Stimulated activated naive B cell treated with anti-CD40 and anti-IgM and Interleukin-4, amounts not matched to agents 10 μg/mL and 1 μg/mL and 100 μg/mL, for 72 hours (primary cell): ENCODE measurements at regions not wholly inside any gene's neighbourhood (a gene's known extent, or its start where the extent isn't known, plus 50 kb on each side); places are given as distances from the start of the nearest gene placed in this dataset.

Experiments used
- ATAC-seq, 2 donors: fragments of 150-1000 bp; cut with Tn5 transposase; replicated peaks; 2 replicates each; pipeline ENCODE4 v1.10.0; 2021; ENCODE audit warnings: moderate library complexity in 1 of 2
- DNase-seq: peaks from one replicate; pipeline ENCODE4 v3.0.0; 2021
- H3K27ac Mint-ChIP-seq: one replicate; pipeline ENCODE4 v1.8.0; 2022; ENCODE audit warnings: mild to moderate bottlenecking, mixed read lengths
- H3K27me3 Mint-ChIP-seq, 2 donors: one replicate each; pipeline ENCODE4 v1.8.0; 2022; ENCODE audit warnings: mixed read lengths in 2 of 2
- H3K36me3 Mint-ChIP-seq, 2 donors: one replicate each; pipeline ENCODE4 v1.8.0; 2022; ENCODE audit warnings: mixed read lengths in 2 of 2, mild to moderate bottlenecking in 1 of 2
- H3K4me1 Mint-ChIP-seq, 2 donors: one replicate each; pipeline ENCODE4 v1.8.0; 2022; ENCODE audit warnings: mixed read lengths in 2 of 2, mild to moderate bottlenecking in 1 of 2
- H3K4me3 Mint-ChIP-seq, 2 donors: one replicate each; pipeline ENCODE4 v1.8.0; 2022; ENCODE audit warnings: mild to moderate bottlenecking in 2 of 2, mixed read lengths in 2 of 2, moderate library complexity in 1 of 2
- H3K9me3 Mint-ChIP-seq, 2 donors: one replicate each; pipeline ENCODE4 v1.8.0; 2022; ENCODE audit warnings: mixed read lengths in 2 of 2, mild to moderate bottlenecking in 1 of 2

GRCh38 chr17:77892469-77893143 is 65.9 kb upstream of the TNRC6C start:
- DNase-seq (no peak), ATAC-seq (peak; percentile 34 to 40)
- H3K4me1 Mint-ChIP-seq: peaks cover 30 to 39% of the 10 kb centered on the region in 2 donors
- no peak overlapping the region for H3K4me3 Mint-ChIP-seq
- peaks cover 61 to 80% of the 10 kb centered on the region in 2 donors for H3K27me3 Mint-ChIP-seq
- H3K9me3 Mint-ChIP-seq: no peaks in the 10 kb centered on the region
- no peak overlapping the region for H3K27ac Mint-ChIP-seq
- no peaks in the 10 kb centered on the region for H3K36me3 Mint-ChIP-seq

- Mint-ChIP-seq H3K36me3 (no peaks in the 10 kb centered on the region), H3K27ac (peak overlapping the region; percentile 25), H3K27me3 (peaks cover 55 to 77% of the 10 kb centered on the region in 2 donors), H3K4me1 (peaks cover 23 to 36% of the 10 kb centered on the region in 2 donors), H3K9me3 (no peaks in the 10 kb centered on the region), H3K4me3 (peak overlapping the region in 1 of 2 donors; percentile 22)
- DNase-seq (no peak), ATAC-seq (peak; percentile 33 to 61)
Observed at GRCh38 chr17:77893144-77894044, 65.1 kb upstream of the TNRC6C start.

- Mint-ChIP-seq H3K9me3 (no peaks in the 10 kb centered on the region), H3K27me3 (peaks cover 46 to 75% of the 10 kb centered on the region in 2 donors), H3K4me3 (peak overlapping the region in 1 of 2 donors; percentile 22), H3K27ac (no peak overlapping the region), H3K4me1 (peaks cover 25 to 36% of the 10 kb centered on the region in 2 donors), H3K36me3 (no peaks in the 10 kb centered on the region)
- ATAC-seq (no peak), DNase-seq (no peak)
Observed at GRCh38 chr17:77894126-77894956, 64.2 kb upstream of the TNRC6C start.

GRCh38 chr17:77897741-77898301 is 60.7 kb upstream of the TNRC6C start:
- no peak for ATAC-seq
- Mint-ChIP-seq H3K4me3 (no peak overlapping the region), H3K36me3 (no peaks in the 10 kb centered on the region), H3K9me3 (no peaks in the 10 kb centered on the region), H3K27me3 (peaks cover 34 to 61% of the 10 kb centered on the region in 2 donors), H3K27ac (no peak overlapping the region), H3K4me1 (peaks cover 24 to 33% of the 10 kb centered on the region in 2 donors)
- no peak for DNase-seq

GRCh38 chr17:77898521-77899434 is 59.7 kb upstream of the TNRC6C start:
- Mint-ChIP-seq H3K36me3 (no peaks in the 10 kb centered on the region), H3K9me3 (no peaks in the 10 kb centered on the region), H3K27me3 (peaks cover 38 to 61% of the 10 kb centered on the region in 2 donors), H3K27ac (no peak overlapping the region), H3K4me3 (no peak overlapping the region), H3K4me1 (peaks cover 15 to 23% of the 10 kb centered on the region in 2 donors)
- no peak for DNase-seq
- ATAC-seq: peak; percentile 42 to 62

- peaks cover 35 to 60% of the 10 kb centered on the region in 2 donors for H3K27me3 Mint-ChIP-seq
- ATAC-seq: no peak
- H3K27ac Mint-ChIP-seq: no peak overlapping the region
Observed at GRCh38 chr17:77899498-77899897, 59.0 kb upstream of the TNRC6C start.

GRCh38 chr17:77901481-77901880 is 57.0 kb upstream of the TNRC6C start:
- Mint-ChIP-seq H3K36me3 (no peaks in the 10 kb centered on the region), H3K4me1 (peaks cover 10 to 18% of the 10 kb centered on the region in 2 donors), H3K4me3 (no peak overlapping the region), H3K9me3 (no peaks in the 10 kb centered on the region), H3K27ac (no peak overlapping the region), H3K27me3 (peaks cover 50 to 74% of the 10 kb centered on the region in 2 donors)
- ATAC-seq (peak; percentile 38 to 71), DNase-seq (no peak)

More at GRCh38 chr17:77899498-77899897, 59.0 kb upstream of the TNRC6C start:
- H3K36me3 Mint-ChIP-seq: no peaks in the 10 kb centered on the region
- DNase-seq: no peak
- no peak overlapping the region for H3K4me3 Mint-ChIP-seq
- H3K9me3 Mint-ChIP-seq: no peaks in the 10 kb centered on the region
- H3K4me1 Mint-ChIP-seq: peaks cover 10 to 18% of the 10 kb centered on the region in 2 donors

- Mint-ChIP-seq H3K36me3 (no peaks in the 10 kb centered on the region), H3K27ac (no peak overlapping the region), H3K9me3 (no peaks in the 10 kb centered on the region), H3K4me1 (no peaks in the 10 kb centered on the region), H3K4me3 (no peak overlapping the region), H3K27me3 (peaks cover 70 to 89% of the 10 kb centered on the region in 2 donors)
- DNase-seq (no peak), ATAC-seq (no peak)
Observed at GRCh38 chr17:77905266-77905665, 53.2 kb upstream of the TNRC6C start.

GRCh38 chr17:77905766-77906165 is 52.7 kb upstream of the TNRC6C start:
- DNase-seq (no peak), ATAC-seq (no peak)
- no peaks in the 10 kb centered on the region for H3K4me1 Mint-ChIP-seq
- H3K4me3 Mint-ChIP-seq: no peak overlapping the region
- H3K36me3 Mint-ChIP-seq: no peaks in the 10 kb centered on the region
- H3K9me3 Mint-ChIP-seq: no peaks in the 10 kb centered on the region
- peaks cover 72 to 90% of the 10 kb centered on the region in 2 donors for H3K27me3 Mint-ChIP-seq
- H3K27ac Mint-ChIP-seq: no peak overlapping the region

GRCh38 chr17:77906377-77906871 is 52.1 kb upstream of the TNRC6C start:
- DNase-seq (no peak), ATAC-seq (no peak)
- peaks cover 72 to 94% of the 10 kb centered on the region in 2 donors for H3K27me3 Mint-ChIP-seq
- H3K27ac Mint-ChIP-seq: no peak overlapping the region
- H3K9me3 Mint-ChIP-seq: no peaks in the 10 kb centered on the region
- H3K36me3 Mint-ChIP-seq: no peaks in the 10 kb centered on the region
- peaks cover 0 to 2% of the 10 kb centered on the region in 2 donors for H3K4me1 Mint-ChIP-seq
- H3K4me3 Mint-ChIP-seq: no peak overlapping the region

- Mint-ChIP-seq H3K9me3 (peaks cover 0 to 4% of the 10 kb centered on the region in 2 donors), H3K27ac (no peak overlapping the region), H3K27me3 (peaks cover 82 to 95% of the 10 kb centered on the region in 2 donors), H3K36me3 (no peaks in the 10 kb centered on the region), H3K4me1 (peaks cover 0 to 6% of the 10 kb centered on the region in 2 donors), H3K4me3 (no peak overlapping the region)
- no peak for DNase-seq
- ATAC-seq: no peak
Observed at GRCh38 chr17:77907497-77908461, 50.7 kb upstream of the TNRC6C start.

GRCh38 chr17:77908501-77908900 is 50.0 kb upstream of the TNRC6C start:
- ATAC-seq (no peak), DNase-seq (no peak)
- H3K9me3 Mint-ChIP-seq: peaks cover 0 to 4% of the 10 kb centered on the region in 2 donors
- peaks cover 0 to 6% of the 10 kb centered on the region in 2 donors for H3K4me1 Mint-ChIP-seq
- peaks cover 79 to 92% of the 10 kb centered on the region in 2 donors for H3K27me3 Mint-ChIP-seq
- H3K36me3 Mint-ChIP-seq: no peaks in the 10 kb centered on the region
- H3K4me3 Mint-ChIP-seq: no peak overlapping the region
- H3K27ac Mint-ChIP-seq: no peak overlapping the region
